Endothelial cell of umbilical vein (primary cell): ENCODE measurements at regions not wholly inside any gene's neighbourhood (a gene's known extent, or its start where the extent isn't known, plus 50 kb on each side); places are given as distances from the start of the nearest gene placed in this dataset.

Source experiments
- BruUV-seq: library from RNA; stranded (reverse); fragments of 400-500 nt; replicated peaks from 2 replicates; lab custom pipeline; 2021; lab: Mats Ljungman, UMichigan
- CTCF ChIA-PET: fragments of 300-600, 350-600 bp; sonication (Branson Sonifier 250); formaldehyde crosslinking; loops from one replicate; lab custom pipeline; 2021; ENCODE audit warnings: antibody characterized with exemption, inconsistent platforms; lab: Charles Lee
- POLR2A ChIA-PET: fragments of 300-600, 350-600 bp; sonication (Branson Sonifier 250); formaldehyde crosslinking; loops from one replicate; lab custom pipeline; 2021; ENCODE audit warnings: antibody characterized with exemption, inconsistent platforms; lab: Charles Lee
- DNase-seq: peaks from one replicate; pipeline ENCODE4 v3.0.0-alpha.2; 2011; ENCODE audit warnings: low read depth, low spot score
- FAIRE-seq: peaks from 2 replicates; lab custom pipeline; 2011; peaks lifted over from hg19 to GRCh38; lab: Jason Lieb, UNC
- H2AFZ ChIP-seq: 2 replicates; pipeline ENCODE4 v1.6.0; 2012; ENCODE audit warnings: low read depth, low read length, control low read depth, inconsistent platforms
- H3K27ac ChIP-seq: 2 replicates; pipeline ENCODE4 v1.5.1; 2011; ENCODE audit warnings: low read depth, mild to moderate bottlenecking, control low read depth, low read length, moderate library complexity; ENCODE audit not compliant: insufficient read depth
- H3K27me3 ChIP-seq, 2 experiments: 2 replicates each; pipeline versions ENCODE4 v1.6.0 to v1.6.1; 2011; ENCODE audit warnings: low read length in 2 of 2, mixed read lengths in 1 of 2; ENCODE audit not compliant: control insufficient read depth in 2 of 2, insufficient read depth in 2 of 2
- H3K36me3 ChIP-seq, 2 experiments: 2 replicates in 1 of 2; 3 replicates in 1 of 2; pipeline ENCODE4 v1.5.1; 2011; ENCODE audit warnings: low read length in 2 of 2, mild to moderate bottlenecking in 1 of 2, moderate library complexity in 1 of 2; ENCODE audit not compliant: control insufficient read depth in 2 of 2, insufficient read depth in 2 of 2; ENCODE audit errors: extremely low read depth in 1 of 2
- H3K4me1 ChIP-seq: 3 replicates; pipeline ENCODE4 v1.5.1; 2011; ENCODE audit warnings: mild to moderate bottlenecking, low read length; ENCODE audit not compliant: control insufficient read depth, insufficient read depth; ENCODE audit errors: extremely low read depth
- H3K4me2 ChIP-seq: 2 replicates; pipeline ENCODE4 v1.6.1; 2011; ENCODE audit warnings: low read length, control low read depth, mixed read lengths; ENCODE audit not compliant: insufficient read depth
- H3K4me3 ChIP-seq, 3 experiments: fragments of 200-600 bp in 1 of 3; sonication (generic), shearing (Covaris generic) in 1 of 3; replicated peaks in 1 of 3; 2 replicates each; pipeline ENCODE4 v1.5.1; 2011 to 2016; ENCODE audit warnings: control low read depth in 3 of 3, low read length in 3 of 3, mild to moderate bottlenecking in 2 of 3, inconsistent platforms in 1 of 3, low read depth in 1 of 3, moderate library complexity in 1 of 3; ENCODE audit not compliant: insufficient read depth in 1 of 3
- H3K79me2 ChIP-seq: 2 replicates; pipeline ENCODE4 v1.6.0; 2012; ENCODE audit warnings: low read length, inconsistent platforms; ENCODE audit not compliant: control insufficient read depth, insufficient read depth
- H3K9ac ChIP-seq: replicated peaks from 2 replicates; pipeline ENCODE3; 2011; ENCODE audit warnings: low read length, control low read depth; ENCODE audit not compliant: insufficient read depth; ENCODE audit errors: extremely low read depth
- H3K9me1 ChIP-seq: replicated peaks from 3 replicates; pipeline ENCODE4 v1.6.0; 2011; ENCODE audit warnings: mild to moderate bottlenecking, low read length; ENCODE audit not compliant: control insufficient read depth, insufficient read depth; ENCODE audit errors: extremely low read depth
- H3K9me3 ChIP-seq: replicated peaks from 2 replicates; pipeline ENCODE4 v1.5.1; 2012; ENCODE audit warnings: low read length, inconsistent platforms; ENCODE audit not compliant: control insufficient read depth, insufficient read depth
- H4K20me1 ChIP-seq: replicated peaks from 2 replicates; pipeline ENCODE3; 2011; ENCODE audit warnings: mild to moderate bottlenecking, low read length; ENCODE audit not compliant: control insufficient read depth, insufficient read depth; ENCODE audit errors: extremely low read depth
- CTCF ChIP-seq, 2 donors: IDR thresholded peaks; 1 replicate in 1 of 2; 2 replicates in 1 of 2; pipeline ENCODE4 v1.5.1; 2011; ENCODE audit warnings: low read length in 2 of 2, mild to moderate bottlenecking in 2 of 2, moderate library complexity in 2 of 2, control low read depth in 1 of 2, inconsistent platforms in 1 of 2, low read depth in 1 of 2; ENCODE audit not compliant: insufficient read depth in 1 of 2; ENCODE audit errors: extremely low read depth in 1 of 2
- EZH2 ChIP-seq: IDR thresholded peaks from 2 replicates; pipeline ENCODE4 v1.6.1; 2012; ENCODE audit warnings: borderline replicate concordance, low read depth, mild to moderate bottlenecking, moderate library complexity, low read length, inconsistent platforms; ENCODE audit not compliant: severe bottlenecking
- FOS ChIP-seq: IDR thresholded peaks from 2 replicates; pipeline ENCODE4 v1.6.1; 2011; ENCODE audit warnings: mild to moderate bottlenecking, low read length, moderate library complexity, borderline replicate concordance; ENCODE audit not compliant: insufficient read depth
- GATA2 ChIP-seq: IDR thresholded peaks from 2 replicates; pipeline ENCODE4 v1.7.0; 2011; ENCODE audit warnings: low read depth, mild to moderate bottlenecking, moderate library complexity, mixed read lengths, low read length; ENCODE audit not compliant: insufficient read length, insufficient read depth
- JUN ChIP-seq: IDR thresholded peaks from 2 replicates; pipeline ENCODE4 v1.6.1; 2011; ENCODE audit warnings: borderline replicate concordance, low read depth; ENCODE audit not compliant: insufficient read length, insufficient read depth
- MYC ChIP-seq: IDR thresholded peaks from one replicate; pipeline ENCODE4 v1.6.1; 2011; ENCODE audit warnings: mild to moderate bottlenecking, low read depth, low read length
- POLR2A ChIP-seq: IDR thresholded peaks from 2 replicates; pipeline ENCODE4 v1.6.1; 2012; ENCODE audit warnings: low read depth, mild to moderate bottlenecking, control low read depth, low read length
- POLR2AphosphoS5 ChIP-seq: IDR thresholded peaks from 2 replicates; pipeline ENCODE4 v1.6.1; 2012; ENCODE audit warnings: low read depth, mild to moderate bottlenecking, control low read depth, low read length, moderate library complexity; ENCODE audit not compliant: insufficient read depth
- dilution Hi-C: fragments of 300-500 bp; cut with MboI; formaldehyde crosslinking; loops from one replicate; pipeline ENCODE4 v1.15.0; 2019; ENCODE audit warnings: low sequenced_read_pairs; ENCODE audit not compliant: extremely low pct_ligation_motif_present
- intact Hi-C: fragments of 100-400 bp; cut with micrococcal nuclease; formaldehyde crosslinking; loops from one replicate; pipeline ENCODE4 v1.10.0; 2022
- TF ChIP-seq, protein P1 (sequence below): IDR thresholded peaks from 2 replicates; pipeline ENCODE4 v1.6.1; 2011; ENCODE audit not compliant: insufficient read depth, insufficient read length

GRCh38 chr1:55631509-55631908, 416.3 kb upstream of the USP24 start:
- Histone ChIP-seq H3K4me1 (no peaks in the 10 kb centered on the region), H3K4me2 (no peak overlapping the region), H2AFZ (no peak overlapping the region), H3K4me3 (no peak overlapping the region), H3K79me2 (no peaks in the 10 kb centered on the region), H3K9me1 (no peaks in the 10 kb centered on the region), H3K9ac (no peak overlapping the region), H3K27ac (no peak overlapping the region), H4K20me1 (no peaks in the 10 kb centered on the region), H3K9me3 (no peaks in the 10 kb centered on the region), H3K36me3 (no peaks in the 10 kb centered on the region), H3K27me3 (no peaks in the 10 kb centered on the region)
- dilution Hi-C loops, result no loop called here
- intact Hi-C loops, result no loop called here
- CTCF ChIA-PET, result no interaction called here
- no peak for FAIRE-seq
- TF ChIP-seq GATA2 (no peak), MYC (no peak), FOS (no peak), EZH2 (no peak), CTCF (IDR thresholded peaks at IDR 0.05; ENCODE audit: extremely low read depth in 1 of 2, insufficient read depth in 1 of 2, low read depth in 1 of 2, low read length in 2 of 2) (no peak), POLR2AphosphoS5 (no peak), JUN (no peak), POLR2A (no peak)
- TF ChIP-seq, protein P1, sequence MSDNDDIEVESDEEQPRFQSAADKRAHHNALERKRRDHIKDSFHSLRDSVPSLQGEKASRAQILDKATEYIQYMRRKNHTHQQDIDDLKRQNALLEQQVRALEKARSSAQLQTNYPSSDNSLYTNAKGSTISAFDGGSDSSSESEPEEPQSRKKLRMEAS, result no peak
- DNase-seq, result no peak
- POLR2A ChIA-PET, result no interaction called here
- BruUV-seq, result no TSS peak
